GM06990 (cell line): ENCODE measurements at regions not wholly inside any gene's neighbourhood (a gene's known extent, or its start where the extent isn't known, plus 50 kb on each side); places are given as distances from the start of the nearest gene placed in this dataset.

Source experiments
- DNase-seq: peaks from one replicate; pipeline ENCODE4 v3.0.0-alpha.2; 2011; ENCODE audit not compliant: insufficient read length; ENCODE audit errors: extremely low read depth
- H3K27me3 ChIP-seq: replicated peaks from 2 replicates; pipeline ENCODE4 v1.6.0; 2011; ENCODE audit warnings: low read length; ENCODE audit not compliant: control insufficient read depth, insufficient read depth
- H3K36me3 ChIP-seq: 2 replicates; pipeline ENCODE4 v1.5.1; 2011; ENCODE audit warnings: low read length; ENCODE audit not compliant: control insufficient read depth, insufficient read depth
- H3K4me3 ChIP-seq: replicated peaks from 2 replicates; pipeline ENCODE4 v1.5.1; 2011; ENCODE audit warnings: low read depth, mild to moderate bottlenecking, control low read depth, low read length
- TF ChIP-seq, protein P1 (sequence below): IDR thresholded peaks from 2 replicates; pipeline ENCODE4 v1.5.1; 2011; ENCODE audit warnings: low read length, control low read depth, mild to moderate bottlenecking, inconsistent platforms; ENCODE audit not compliant: insufficient read depth, poor library complexity, severe bottlenecking

DNA sequence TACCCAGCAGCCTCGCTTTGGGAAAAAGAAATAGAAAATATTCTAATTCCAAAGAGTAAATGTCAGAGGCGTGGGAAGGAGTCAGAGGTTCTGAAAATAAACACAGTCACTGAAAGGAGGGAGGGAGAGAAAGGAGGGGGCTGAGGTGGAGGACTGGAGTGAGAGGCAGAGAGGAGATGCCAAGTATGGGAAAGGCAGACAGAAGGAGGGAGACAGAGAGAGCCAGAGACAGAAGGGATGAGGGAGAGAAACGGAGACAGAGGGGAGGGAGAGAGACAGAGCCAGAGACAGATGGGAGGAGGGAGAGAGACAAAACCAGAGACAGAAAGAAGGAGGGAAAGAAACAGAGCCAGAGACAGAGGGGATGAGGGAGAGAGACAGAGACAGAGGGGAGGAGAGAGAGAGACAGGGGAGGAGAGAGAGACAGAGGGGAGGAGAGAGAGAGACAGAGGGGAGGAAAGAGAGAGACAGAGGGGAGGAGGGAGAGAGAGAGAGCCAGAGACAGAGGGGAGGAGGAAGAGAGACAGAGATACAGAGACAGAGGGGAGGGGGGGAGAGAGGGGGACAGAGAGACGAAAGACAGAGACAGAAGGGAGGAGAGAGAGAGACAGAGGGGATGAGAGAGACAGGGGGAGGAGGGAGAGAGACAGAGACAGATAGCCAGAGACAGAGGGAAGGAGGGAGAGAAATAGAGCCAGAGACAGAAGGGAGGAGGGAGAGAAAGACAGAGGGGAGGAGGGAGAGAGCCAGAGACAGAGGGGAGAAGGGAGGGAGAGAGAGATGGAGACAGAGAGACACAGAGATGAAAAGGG, 525.5 kb downstream of the MATN1 start:
- Histone ChIP-seq H3K36me3 (no peaks in the 10 kb centered on the region), H3K4me3 (no peak overlapping the region), H3K27me3 (no peaks in the 10 kb centered on the region; the same call in 1 of the 2 replicates)
- TF ChIP-seq, protein P1, sequence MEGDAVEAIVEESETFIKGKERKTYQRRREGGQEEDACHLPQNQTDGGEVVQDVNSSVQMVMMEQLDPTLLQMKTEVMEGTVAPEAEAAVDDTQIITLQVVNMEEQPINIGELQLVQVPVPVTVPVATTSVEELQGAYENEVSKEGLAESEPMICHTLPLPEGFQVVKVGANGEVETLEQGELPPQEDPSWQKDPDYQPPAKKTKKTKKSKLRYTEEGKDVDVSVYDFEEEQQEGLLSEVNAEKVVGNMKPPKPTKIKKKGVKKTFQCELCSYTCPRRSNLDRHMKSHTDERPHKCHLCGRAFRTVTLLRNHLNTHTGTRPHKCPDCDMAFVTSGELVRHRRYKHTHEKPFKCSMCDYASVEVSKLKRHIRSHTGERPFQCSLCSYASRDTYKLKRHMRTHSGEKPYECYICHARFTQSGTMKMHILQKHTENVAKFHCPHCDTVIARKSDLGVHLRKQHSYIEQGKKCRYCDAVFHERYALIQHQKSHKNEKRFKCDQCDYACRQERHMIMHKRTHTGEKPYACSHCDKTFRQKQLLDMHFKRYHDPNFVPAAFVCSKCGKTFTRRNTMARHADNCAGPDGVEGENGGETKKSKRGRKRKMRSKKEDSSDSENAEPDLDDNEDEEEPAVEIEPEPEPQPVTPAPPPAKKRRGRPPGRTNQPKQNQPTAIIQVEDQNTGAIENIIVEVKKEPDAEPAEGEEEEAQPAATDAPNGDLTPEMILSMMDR: no peak
- DNase-seq: no peak

DNA sequence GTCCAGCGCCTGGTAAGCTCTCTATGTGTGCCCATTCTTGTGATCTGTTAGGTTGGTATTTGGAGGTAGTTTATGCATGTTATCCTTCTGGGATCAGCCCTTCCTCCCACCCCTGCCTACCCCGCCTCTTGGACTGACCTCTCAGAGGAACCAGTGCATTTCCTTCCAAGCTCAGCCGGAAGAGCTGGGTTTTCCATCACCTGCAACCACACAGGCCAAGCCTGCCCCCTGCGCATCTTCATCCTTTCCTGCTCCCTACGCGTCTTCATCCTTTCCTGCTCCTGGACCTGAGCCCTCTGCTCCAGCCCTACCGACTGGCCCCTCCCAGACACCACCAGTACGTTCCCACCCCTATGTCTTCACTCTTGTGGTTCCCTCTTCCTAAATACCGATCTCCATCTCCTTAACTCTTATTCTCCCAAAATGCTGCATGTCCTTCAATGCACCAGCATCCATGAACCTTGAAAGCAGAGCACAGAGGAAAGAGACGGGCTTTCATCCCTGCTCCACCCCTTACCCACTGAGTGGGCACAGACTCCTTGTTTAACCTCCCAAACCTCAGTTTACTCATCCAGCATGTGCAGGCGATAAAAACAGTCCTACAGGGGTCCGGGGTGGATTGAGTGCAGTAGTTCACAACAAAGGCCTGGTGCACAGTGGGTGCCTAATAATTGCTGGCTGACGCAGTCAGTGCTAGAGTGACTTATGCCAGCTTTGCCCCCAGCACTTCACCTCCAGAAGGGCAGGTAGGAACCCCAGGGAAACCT, 526.3 kb downstream of the MATN1 start:
- TF ChIP-seq, protein P1: no peak
- Histone ChIP-seq H3K36me3 (no peaks in the 10 kb centered on the region), H3K4me3 (no peak overlapping the region), H3K27me3 (no peaks in the 10 kb centered on the region; the same call in 1 of the 2 replicates)
- DNase-seq: no peak

DNA sequence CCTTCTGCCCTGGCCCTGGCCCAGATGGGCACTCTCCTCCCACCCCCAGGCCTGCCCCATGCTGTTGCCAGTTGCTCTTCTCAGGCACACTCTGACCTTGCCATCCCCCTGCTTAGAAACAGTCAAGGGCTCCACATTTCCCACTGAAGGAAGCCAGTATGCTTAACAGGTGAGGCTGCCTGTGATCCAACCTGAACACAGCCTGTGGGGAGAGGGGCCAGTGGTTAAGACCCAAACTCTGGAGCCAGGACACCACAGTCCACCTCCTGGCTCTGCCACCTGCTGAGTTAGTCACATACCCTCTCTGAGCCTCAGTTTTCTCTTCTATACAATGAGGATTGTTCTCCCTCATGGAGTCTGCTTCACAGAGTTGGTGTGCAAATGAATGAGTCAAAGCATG, 526.9 kb downstream of the MATN1 start:
- DNase-seq: no peak
- H3K36me3 ChIP-seq: no peaks in the 10 kb centered on the region
- H3K4me3 ChIP-seq: no peak overlapping the region
- no peaks in the 10 kb centered on the region; the same call in 1 of the 2 replicates for H3K27me3 ChIP-seq
- TF ChIP-seq, protein P1: no peak

DNA sequence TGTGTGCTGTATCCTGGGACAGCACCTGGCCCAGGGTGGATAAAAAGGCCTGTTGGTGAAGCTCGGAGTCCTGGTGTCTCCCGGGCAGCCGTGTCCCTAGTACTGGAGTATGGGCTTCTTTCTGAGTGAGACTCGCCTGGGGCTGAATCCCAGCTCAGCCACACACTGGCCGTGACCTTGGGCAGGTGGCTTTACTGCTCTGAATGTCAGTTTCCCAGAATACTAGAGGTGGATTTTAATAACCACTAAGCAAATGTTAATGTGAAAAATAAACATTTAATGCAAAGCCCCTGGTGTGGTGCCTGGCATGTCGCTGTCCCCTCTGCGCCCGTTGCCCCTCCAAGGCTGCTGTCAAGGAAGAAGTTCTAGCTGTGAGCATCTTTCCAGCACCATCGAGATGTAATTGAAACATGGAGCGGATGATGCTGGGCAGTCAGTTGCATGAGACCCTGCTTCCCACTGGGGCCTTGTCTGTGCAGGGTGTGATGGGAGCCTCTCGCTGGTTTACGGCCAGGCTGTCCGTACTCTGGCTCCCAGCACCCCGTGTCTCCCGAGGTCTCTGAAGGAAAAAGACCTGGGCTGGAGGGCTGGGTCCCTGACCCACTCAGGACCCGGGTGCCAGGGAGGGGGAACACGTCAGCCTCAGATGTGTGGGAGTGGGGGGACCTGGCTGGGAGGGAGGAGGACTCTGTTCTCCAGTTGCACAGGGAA, 527.8 kb downstream of the MATN1 start:
- DNase-seq: no peak
- Histone ChIP-seq H3K36me3 (no peaks in the 10 kb centered on the region), H3K4me3 (no peak overlapping the region), H3K27me3 (no peaks in the 10 kb centered on the region; the same call in 1 of the 2 replicates)
- TF ChIP-seq, protein P1: no peak

DNA sequence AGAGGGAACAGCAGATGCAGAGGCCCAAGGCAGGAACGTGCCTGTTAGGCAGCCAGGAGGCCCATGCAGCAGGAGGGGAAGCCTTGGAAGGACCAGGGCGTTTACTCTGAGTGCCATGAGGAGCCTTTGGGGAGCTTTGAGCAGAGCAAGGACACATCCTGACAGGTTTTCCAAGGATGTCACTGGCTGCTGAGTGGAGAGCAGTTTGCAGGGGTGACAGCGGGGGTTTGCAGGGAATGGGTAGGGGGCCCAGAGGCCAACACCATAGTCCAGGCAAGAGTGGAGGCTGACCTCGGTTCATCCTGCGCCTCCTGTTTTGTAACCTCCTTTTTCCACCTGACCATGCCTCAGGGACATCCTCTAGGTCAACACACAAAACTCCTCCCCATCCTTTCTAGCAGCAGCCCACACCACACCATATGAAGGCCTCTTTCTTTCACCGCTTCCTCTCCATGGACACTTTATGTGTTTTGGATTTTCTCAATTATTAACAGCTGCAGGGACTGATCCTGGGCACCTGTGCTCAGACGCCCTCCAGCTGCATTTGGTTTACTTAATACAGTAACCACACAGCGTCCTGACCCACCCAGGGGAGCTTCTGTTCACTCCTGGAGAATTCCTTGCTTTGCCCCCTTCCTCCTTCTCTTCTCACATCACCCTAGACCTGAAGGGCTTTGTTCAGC, 528.5 kb downstream of the MATN1 start:
- no peak overlapping the region for H3K4me3 ChIP-seq
- no peaks in the 10 kb centered on the region; the same call in 1 of the 2 replicates for H3K27me3 ChIP-seq
- TF ChIP-seq, protein P1: no peak
- DNase-seq: no peak
- no peaks in the 10 kb centered on the region for H3K36me3 ChIP-seq
